ENCODE measurements at regions not wholly inside any gene's neighbourhood (a gene's known extent, or its start where the extent isn't known, plus 50 kb on each side); places are given as distances from the start of the nearest gene placed in this dataset.

DNA sequence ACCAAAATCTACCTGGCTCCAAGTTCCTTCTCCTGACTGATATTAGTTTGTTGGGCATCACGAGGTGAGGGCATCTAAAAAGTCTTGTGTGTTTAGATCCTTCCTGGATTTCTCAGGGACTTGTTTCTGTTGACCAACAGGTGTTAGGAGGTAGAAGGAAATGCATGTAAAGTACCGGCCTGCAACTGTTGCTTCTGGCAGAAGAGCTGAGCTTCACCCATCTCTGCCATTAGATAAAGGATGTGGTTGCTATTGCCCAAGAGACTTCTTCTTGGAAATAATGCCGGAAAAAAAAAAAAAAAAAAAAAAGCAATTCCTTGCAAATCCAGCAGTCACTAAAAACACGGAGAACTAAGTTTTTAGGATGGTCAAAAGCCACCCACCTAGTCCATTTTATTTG lies 303.1 kb downstream of the CDH26 start:
- H3K27me3 ChIP-seq (replicated peaks; ENCODE audit: control insufficient read depth, insufficient read depth, low read length, poor library complexity, severe bottlenecking): no peaks in the 10 kb centered on the region
- H3K27ac ChIP-seq (ENCODE audit: insufficient read depth, low read length, poor library complexity, severe bottlenecking): no peak overlapping the region
- no peaks in the 10 kb centered on the region for H3K9me3 ChIP-seq (ENCODE audit: control insufficient read depth, low read length)
- no peak overlapping the region for H3K4me3 ChIP-seq (ENCODE audit: insufficient read depth, low read depth, low read length, poor library complexity, severe bottlenecking)
- DNase-seq: no peak
- no peaks in the 10 kb centered on the region for H3K4me1 ChIP-seq (ENCODE audit: control insufficient read depth, insufficient read depth, low read length, poor library complexity, severe bottlenecking)
- H3K36me3 ChIP-seq (ENCODE audit: control insufficient read depth, insufficient read depth, low read length): no peaks in the 10 kb centered on the region

- Histone ChIP-seq H3K4me3 (ENCODE audit: insufficient read depth, low read depth, low read length, poor library complexity, severe bottlenecking) (no peak overlapping the region), H3K27me3 (replicated peaks; ENCODE audit: control insufficient read depth, insufficient read depth, low read length, poor library complexity, severe bottlenecking) (no peaks in the 10 kb centered on the region), H3K27ac (ENCODE audit: insufficient read depth, low read length, poor library complexity, severe bottlenecking) (no peak overlapping the region), H3K36me3 (ENCODE audit: control insufficient read depth, insufficient read depth, low read length) (no peaks in the 10 kb centered on the region), H3K4me1 (ENCODE audit: control insufficient read depth, insufficient read depth, low read length, poor library complexity, severe bottlenecking) (no peaks in the 10 kb centered on the region), H3K9me3 (ENCODE audit: control insufficient read depth, low read length) (no peaks in the 10 kb centered on the region)
- peak; percentile 17 to 42 (median 17) for DNase-seq
Observed at GRCh38 chr20:60262967-60263603, 304.9 kb downstream of the CDH26 start.

DNA sequence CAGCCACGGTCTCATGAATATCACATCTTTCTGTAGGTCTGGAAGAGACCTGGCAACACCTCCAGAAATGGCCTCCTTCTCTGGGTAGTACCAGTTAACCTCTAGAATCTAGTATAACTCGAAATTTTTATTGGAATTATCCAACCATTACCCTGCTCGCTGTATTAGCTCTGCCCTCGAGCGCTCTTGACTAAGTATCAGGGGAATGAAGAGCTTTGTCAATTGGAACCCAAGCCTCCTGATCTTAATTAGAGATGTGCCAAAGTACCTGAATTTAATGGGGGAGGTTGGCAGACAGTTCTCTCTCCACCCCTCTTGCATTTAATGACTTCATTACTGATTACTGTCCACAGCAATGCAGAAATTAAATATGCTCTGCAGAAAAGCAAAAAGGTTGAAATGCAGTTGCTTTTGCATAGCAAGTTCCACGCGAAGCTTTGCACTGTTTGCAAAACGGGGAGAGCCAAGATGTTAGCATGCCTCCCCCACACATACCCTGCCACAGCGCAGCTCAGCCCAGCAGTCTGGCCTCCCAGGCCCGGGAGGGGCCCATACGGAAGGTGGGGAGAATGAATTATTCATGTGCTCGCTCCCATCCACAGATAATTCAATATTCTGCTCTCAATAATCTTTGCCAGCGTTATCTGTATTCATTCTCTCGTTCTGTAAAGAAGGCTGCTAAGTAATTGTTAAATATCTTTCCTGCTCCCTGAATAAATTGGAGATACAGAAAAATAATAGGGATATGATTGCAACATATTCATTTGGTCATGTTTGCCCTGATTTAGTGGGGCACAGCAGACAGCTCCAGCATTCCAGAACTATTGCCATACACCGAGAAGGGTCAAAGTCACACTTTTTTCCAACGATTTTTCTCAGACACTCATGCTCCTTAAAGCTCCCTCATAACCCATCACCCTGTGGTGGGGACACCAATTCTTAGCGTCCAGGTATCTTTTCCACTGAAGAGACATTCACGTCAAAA lies 305.8 kb downstream of the CDH26 start:
- Histone ChIP-seq H3K9me3 (ENCODE audit: control insufficient read depth, low read length) (no peaks in the 10 kb centered on the region), H3K4me3 (ENCODE audit: insufficient read depth, low read depth, low read length, poor library complexity, severe bottlenecking) (no peak overlapping the region), H3K27me3 (replicated peaks; ENCODE audit: control insufficient read depth, insufficient read depth, low read length, poor library complexity, severe bottlenecking) (no peaks in the 10 kb centered on the region), H3K36me3 (ENCODE audit: control insufficient read depth, insufficient read depth, low read length) (no peaks in the 10 kb centered on the region), H3K27ac (ENCODE audit: insufficient read depth, low read length, poor library complexity, severe bottlenecking) (no peak overlapping the region), H3K4me1 (ENCODE audit: control insufficient read depth, insufficient read depth, low read length, poor library complexity, severe bottlenecking) (no peaks in the 10 kb centered on the region)
- no peak for DNase-seq

DNA sequence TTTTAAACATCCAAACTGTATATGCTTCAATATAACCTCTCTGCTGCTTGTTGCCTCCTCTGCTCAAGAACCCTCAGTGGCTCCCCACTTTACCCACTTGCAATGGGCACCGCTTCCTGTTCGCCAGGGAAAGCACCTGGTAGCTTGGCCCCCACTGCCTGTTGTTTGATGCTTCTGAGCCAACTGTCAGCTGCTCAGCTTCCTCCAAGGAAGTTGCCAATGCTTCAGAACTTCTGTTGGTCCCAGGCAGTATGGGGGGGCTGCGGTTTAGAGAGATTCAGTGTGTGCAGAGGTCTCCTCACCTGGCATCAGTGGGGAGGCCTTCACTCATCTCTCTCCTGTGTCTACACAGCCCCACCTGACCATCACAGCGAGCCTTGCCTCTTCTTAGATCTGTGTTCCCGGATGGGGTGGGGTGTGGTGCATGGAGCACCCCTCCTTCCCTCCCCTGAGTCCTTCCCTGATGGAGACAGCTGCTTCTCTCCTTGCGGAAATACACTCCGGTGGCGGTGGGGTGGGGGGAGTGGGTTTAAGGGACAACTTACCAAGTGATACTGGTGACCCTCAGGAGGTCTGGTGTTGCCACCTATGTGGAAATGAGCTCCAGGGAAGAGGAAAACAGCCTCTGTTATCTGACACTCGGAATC lies 308.1 kb downstream of the CDH26 start:
- H3K27ac ChIP-seq (ENCODE audit: insufficient read depth, low read length, poor library complexity, severe bottlenecking): no peak overlapping the region
- no peaks in the 10 kb centered on the region for H3K36me3 ChIP-seq (ENCODE audit: control insufficient read depth, insufficient read depth, low read length)
- no peaks in the 10 kb centered on the region for H3K9me3 ChIP-seq (ENCODE audit: control insufficient read depth, low read length)
- no peaks in the 10 kb centered on the region for H3K4me1 ChIP-seq (ENCODE audit: control insufficient read depth, insufficient read depth, low read length, poor library complexity, severe bottlenecking)
- no peaks in the 10 kb centered on the region for H3K27me3 ChIP-seq (replicated peaks; ENCODE audit: control insufficient read depth, insufficient read depth, low read length, poor library complexity, severe bottlenecking)
- DNase-seq: no peak
- H3K4me3 ChIP-seq (ENCODE audit: insufficient read depth, low read depth, low read length, poor library complexity, severe bottlenecking): no peak overlapping the region

DNA sequence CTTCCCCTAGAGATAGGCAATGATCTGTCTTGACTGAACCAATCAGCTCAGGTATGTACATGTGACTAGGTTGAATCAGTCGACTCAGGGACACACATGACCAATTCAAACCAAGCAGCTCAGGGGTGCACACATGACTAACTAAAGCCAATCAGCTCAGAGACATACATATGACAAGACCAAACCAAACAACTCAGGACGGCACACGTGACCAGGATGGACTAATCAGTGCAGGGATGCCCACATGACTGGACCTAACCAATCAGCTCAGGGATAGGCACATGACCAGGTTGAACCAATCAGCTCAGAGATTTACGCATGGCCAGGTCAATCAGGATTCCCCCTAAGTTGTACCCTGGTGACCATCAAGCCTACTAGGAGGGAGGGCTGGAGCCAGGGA lies 310.3 kb downstream of the CDH26 start:
- Histone ChIP-seq H3K27me3 (replicated peaks; ENCODE audit: control insufficient read depth, insufficient read depth, low read length, poor library complexity, severe bottlenecking) (no peaks in the 10 kb centered on the region), H3K9me3 (ENCODE audit: control insufficient read depth, low read length) (no peaks in the 10 kb centered on the region), H3K4me3 (ENCODE audit: insufficient read depth, low read depth, low read length, poor library complexity, severe bottlenecking) (no peak overlapping the region), H3K36me3 (ENCODE audit: control insufficient read depth, insufficient read depth, low read length) (no peaks in the 10 kb centered on the region), H3K4me1 (ENCODE audit: control insufficient read depth, insufficient read depth, low read length, poor library complexity, severe bottlenecking) (no peaks in the 10 kb centered on the region), H3K27ac (ENCODE audit: insufficient read depth, low read length, poor library complexity, severe bottlenecking) (no peak overlapping the region)
- no peak for DNase-seq

GRCh38 chr20:60269573-60270162 lies 311.4 kb downstream of the CDH26 start:
- H3K4me1 ChIP-seq (ENCODE audit: control insufficient read depth, insufficient read depth, low read length, poor library complexity, severe bottlenecking): no peaks in the 10 kb centered on the region
- DNase-seq: no peak
- no peaks in the 10 kb centered on the region for H3K36me3 ChIP-seq (ENCODE audit: control insufficient read depth, insufficient read depth, low read length)
- no peak overlapping the region for H3K4me3 ChIP-seq (ENCODE audit: insufficient read depth, low read depth, low read length, poor library complexity, severe bottlenecking)
- no peaks in the 10 kb centered on the region for H3K9me3 ChIP-seq (ENCODE audit: control insufficient read depth, low read length)
- H3K27me3 ChIP-seq (replicated peaks; ENCODE audit: control insufficient read depth, insufficient read depth, low read length, poor library complexity, severe bottlenecking): no peaks in the 10 kb centered on the region
- no peak overlapping the region for H3K27ac ChIP-seq (ENCODE audit: insufficient read depth, low read length, poor library complexity, severe bottlenecking)

DNA sequence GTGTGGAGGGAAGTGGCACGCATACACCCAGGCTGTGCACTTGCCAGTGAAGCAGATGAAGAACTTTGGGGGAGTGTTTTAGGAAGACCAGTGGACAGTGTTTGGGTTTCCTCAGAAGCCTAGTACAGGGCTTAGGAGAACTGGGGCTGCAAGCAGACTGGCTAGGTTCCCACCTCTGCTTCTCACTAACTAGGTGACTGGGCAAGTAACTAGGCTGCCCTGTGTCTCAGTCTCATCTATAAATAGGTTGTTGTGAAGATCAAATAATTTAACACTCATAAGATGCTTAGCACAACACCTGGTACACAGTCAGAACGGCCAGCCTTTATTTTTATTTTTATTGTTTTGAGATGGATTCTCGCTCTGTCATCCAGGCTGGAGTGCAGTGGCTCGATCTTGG lies 312.1 kb downstream of the CDH26 start:
- DNase-seq: no peak
- Histone ChIP-seq H3K4me3 (ENCODE audit: insufficient read depth, low read depth, low read length, poor library complexity, severe bottlenecking) (no peak overlapping the region), H3K4me1 (ENCODE audit: control insufficient read depth, insufficient read depth, low read length, poor library complexity, severe bottlenecking) (no peaks in the 10 kb centered on the region), H3K9me3 (ENCODE audit: control insufficient read depth, low read length) (no peaks in the 10 kb centered on the region), H3K27ac (ENCODE audit: insufficient read depth, low read length, poor library complexity, severe bottlenecking) (no peak overlapping the region), H3K36me3 (ENCODE audit: control insufficient read depth, insufficient read depth, low read length) (no peaks in the 10 kb centered on the region), H3K27me3 (replicated peaks; ENCODE audit: control insufficient read depth, insufficient read depth, low read length, poor library complexity, severe bottlenecking) (no peaks in the 10 kb centered on the region)

- Histone ChIP-seq H3K9me3 (ENCODE audit: control insufficient read depth, low read length) (no peaks in the 10 kb centered on the region), H3K27ac (ENCODE audit: insufficient read depth, low read length, poor library complexity, severe bottlenecking) (no peak overlapping the region), H3K4me3 (ENCODE audit: insufficient read depth, low read depth, low read length, poor library complexity, severe bottlenecking) (no peak overlapping the region), H3K36me3 (ENCODE audit: control insufficient read depth, insufficient read depth, low read length) (no peaks in the 10 kb centered on the region), H3K27me3 (replicated peaks; ENCODE audit: control insufficient read depth, insufficient read depth, low read length, poor library complexity, severe bottlenecking) (no peaks in the 10 kb centered on the region), H3K4me1 (ENCODE audit: control insufficient read depth, insufficient read depth, low read length, poor library complexity, severe bottlenecking) (no peaks in the 10 kb centered on the region)
- no peak for DNase-seq
Observed at GRCh38 chr20:60271597-60271996, 313.4 kb downstream of the CDH26 start.

GRCh38 chr20:60272790-60273189 lies 314.6 kb downstream of the CDH26 start:
- DNase-seq: no peak
- H3K27ac ChIP-seq (ENCODE audit: insufficient read depth, low read length, poor library complexity, severe bottlenecking): no peak overlapping the region
- no peaks in the 10 kb centered on the region for H3K4me1 ChIP-seq (ENCODE audit: control insufficient read depth, insufficient read depth, low read length, poor library complexity, severe bottlenecking)
- H3K4me3 ChIP-seq (ENCODE audit: insufficient read depth, low read depth, low read length, poor library complexity, severe bottlenecking): no peak overlapping the region
- H3K9me3 ChIP-seq (ENCODE audit: control insufficient read depth, low read length): no peaks in the 10 kb centered on the region
- no peaks in the 10 kb centered on the region for H3K27me3 ChIP-seq (replicated peaks; ENCODE audit: control insufficient read depth, insufficient read depth, low read length, poor library complexity, severe bottlenecking)
- no peaks in the 10 kb centered on the region for H3K36me3 ChIP-seq (ENCODE audit: control insufficient read depth, insufficient read depth, low read length)

Data from effector memory CD4-positive, alpha-beta T cell (primary cell).